Transverse colon (tissue), 4 donors: ENCODE measurements at regions not wholly inside any gene's neighbourhood (a gene's known extent, or its start where the extent isn't known, plus 50 kb on each side); places are given as distances from the start of the nearest gene placed in this dataset.

Experiments
- DNase-seq: peaks from one replicate; pipeline ENCODE4 v3.0.0-alpha.2; 2019
- H3K27ac ChIP-seq, 4 donors: fragments of 200-600 bp; sonication (generic); 2 replicates each; pipeline ENCODE4 v1.5.1; 2016 to 2018; ENCODE audit warnings: inconsistent platforms in 4 of 4
- H3K27me3 ChIP-seq: fragments of 200-600 bp; sonication (generic); 2 replicates; pipeline ENCODE4 v1.5.1; 2017; ENCODE audit warnings: inconsistent platforms
- H3K36me3 ChIP-seq, 4 donors: fragments of 200-600 bp; sonication (generic); 2 replicates each; pipeline ENCODE4 v1.5.1; 2017 to 2019; ENCODE audit warnings: inconsistent platforms in 4 of 4
- H3K4me1 ChIP-seq, 4 donors: fragments of 200-600 bp; sonication (generic); 2 replicates each; pipeline ENCODE4 v1.5.1; 2017 to 2020; ENCODE audit warnings: inconsistent platforms in 4 of 4
- H3K4me3 ChIP-seq, 4 donors: fragments of 200-600 bp; sonication (generic); 1 replicate in 1 of 4; 2 replicates in 3 of 4; pipeline versions ENCODE4 v1.5.1 to v1.6.1; 2017 to 2019; ENCODE audit warnings: inconsistent platforms in 4 of 4
- H3K9me3 ChIP-seq, 2 donors: fragments of 200-600 bp; sonication (generic); 2 replicates each; pipeline ENCODE4 v1.5.1; 2017 to 2019; ENCODE audit warnings: inconsistent platforms in 2 of 2
- CTCF ChIP-seq, 5 experiments: fragments of 200-600 bp in 3 of 5; fragments of 450-650 bp in 2 of 5; sonication (generic) in 3 of 5; IDR thresholded peaks; 1 replicate in 2 of 5; 2 replicates in 3 of 5; pipeline ENCODE4 v1.5.1; 2016 to 2017; ENCODE audit warnings: antibody characterized with exemption in 5 of 5, inconsistent platforms in 3 of 5, mild to moderate bottlenecking in 2 of 5, moderate library complexity in 1 of 5
- EP300 ChIP-seq: sonication (generic); formaldehyde crosslinking; IDR thresholded peaks from one replicate; pipeline ENCODE4 v1.6.1; 2017; ENCODE audit warnings: antibody characterized with exemption, low read depth
- POLR2A ChIP-seq: fragments of 450-650 bp; IDR thresholded peaks from one replicate; pipeline ENCODE4 v1.6.1; 2016; ENCODE audit warnings: antibody characterized with exemption, mild to moderate bottlenecking, moderate library complexity
- POLR2AphosphoS5 ChIP-seq, 3 donors: sonication (generic); formaldehyde crosslinking; IDR thresholded peaks; one replicate each; pipeline ENCODE4 v1.6.1; 2016; ENCODE audit warnings: antibody characterized with exemption in 3 of 3
- WGBS, 2 donors: methylation state at CpG; one replicate each; pipeline ENCODE4 v1.1.5; 2018; ENCODE audit warnings: low coverage in 1 of 2; 5-methylcytosine and 5-hydroxymethylcytosine counted together
- in situ Hi-C, 4 donors: fragments of 200-750 bp; cut with MboI; loops; one replicate each; pipeline versions ENCODE4 v1.15.0 to v1.15.1; 2017; ENCODE audit warnings: low sequenced_read_pairs in 3 of 4, low pct_ligation_motif_present in 1 of 4, low pct_unique_long_range_greater_than_20kb in 1 of 4
- intact Hi-C: fragments of 100-400 bp; cut with DNase I; formaldehyde crosslinking; loops from one replicate; pipeline ENCODE4 v1.15.1; 2023; ENCODE audit warnings: low total_unique reads

GRCh38 chr6:148142821-148143220 is 199.8 kb upstream of the SASH1 start:
- Histone ChIP-seq H3K36me3 (no peaks in the 10 kb centered on the region), H3K4me3 (no peak overlapping the region), H3K27me3 (no peaks in the 10 kb centered on the region), H3K27ac (no peak overlapping the region), H3K9me3 (no peaks in the 10 kb centered on the region), H3K4me1 (no peaks in the 10 kb centered on the region)
- in situ Hi-C loops = no loop called here
- DNase-seq = no peak
- WGBS, 2 donors = 50 to 94% methylated on average over 1 to 2 of the region's 2 CpGs
- TF ChIP-seq CTCF (IDR thresholded peaks at IDR 0.05) = no peak
- no peak for TF ChIP-seq EP300
- TF ChIP-seq POLR2A = no peak
- no peak for TF ChIP-seq POLR2AphosphoS5 (IDR thresholded peaks at IDR 0.05)
- intact Hi-C loops = no loop called here

- intact Hi-C loops = no loop called here
- H3K9me3 ChIP-seq = no peaks in the 10 kb centered on the region
- H3K4me1 ChIP-seq = no peaks in the 10 kb centered on the region
- no peaks in the 10 kb centered on the region for H3K27me3 ChIP-seq
- H3K27ac ChIP-seq = no peak overlapping the region
- in situ Hi-C loops = no loop called here
- TF ChIP-seq EP300 = no peak
- TF ChIP-seq CTCF (IDR thresholded peaks at IDR 0.05) = no peak
- 77 to 78% methylated on average over 1 to 7 of the region's 7 CpGs for WGBS, 2 donors
- H3K4me3 ChIP-seq = no peak overlapping the region
- H3K36me3 ChIP-seq = no peaks in the 10 kb centered on the region
- DNase-seq = no peak
Observed at GRCh38 chr6:148143771-148144170, 198.9 kb upstream of the SASH1 start.

- Histone ChIP-seq H3K9me3 (no peaks in the 10 kb centered on the region), H3K27me3 (no peaks in the 10 kb centered on the region), H3K36me3 (no peaks in the 10 kb centered on the region), H3K27ac (no peak overlapping the region), H3K4me3 (no peak overlapping the region), H3K4me1 (no peaks in the 10 kb centered on the region)
- peak; percentile 72 for DNase-seq
- intact Hi-C loops (no loop called here), in situ Hi-C loops (no loop called here)
- peak; percentile 54 to 83 (median 72) for TF ChIP-seq CTCF (IDR thresholded peaks at IDR 0.05)
- TF ChIP-seq POLR2A = no peak
- no peak for TF ChIP-seq POLR2AphosphoS5 (IDR thresholded peaks at IDR 0.05)
- WGBS, 2 donors = 18 to 34% methylated on average over 8 of the region's 8 CpGs
Observed at GRCh38 chr6:148144917-148145521, 197.6 kb upstream of the SASH1 start.

- 26 to 77% methylated on average over 2 to 12 of the region's 12 CpGs for WGBS, 2 donors
- Histone ChIP-seq H3K36me3 (no peaks in the 10 kb centered on the region), H3K4me3 (no peak overlapping the region), H3K27ac (no peak overlapping the region), H3K4me1 (no peaks in the 10 kb centered on the region), H3K27me3 (no peaks in the 10 kb centered on the region), H3K9me3 (no peaks in the 10 kb centered on the region)
- no peak for DNase-seq
- intact Hi-C loops = no loop called here
- in situ Hi-C loops = no loop called here
- TF ChIP-seq POLR2AphosphoS5 (IDR thresholded peaks at IDR 0.05) (no peak), CTCF (IDR thresholded peaks at IDR 0.05) (no peak), EP300 (no peak), POLR2A (no peak)
Observed at GRCh38 chr6:148146717-148147462, 195.7 kb upstream of the SASH1 start.
